GM21619 (cell line): ENCODE measurements at regions not wholly inside any gene's neighbourhood (a gene's known extent, or its start where the extent isn't known, plus 50 kb on each side); places are given as distances from the start of the nearest gene placed in this dataset.
"Not testable (repeated sequence)": the region's sequence is repeated elsewhere in the genome, so short reads cannot be mapped to it uniquely, and the experiment has no call there.

Experiments
- ATAC-seq: cut with Tn5 transposase; IDR thresholded peaks from one replicate; pipeline ENCODE4 v1.9.1; 2021; ENCODE audit not compliant: unreplicated experiment

DNA sequence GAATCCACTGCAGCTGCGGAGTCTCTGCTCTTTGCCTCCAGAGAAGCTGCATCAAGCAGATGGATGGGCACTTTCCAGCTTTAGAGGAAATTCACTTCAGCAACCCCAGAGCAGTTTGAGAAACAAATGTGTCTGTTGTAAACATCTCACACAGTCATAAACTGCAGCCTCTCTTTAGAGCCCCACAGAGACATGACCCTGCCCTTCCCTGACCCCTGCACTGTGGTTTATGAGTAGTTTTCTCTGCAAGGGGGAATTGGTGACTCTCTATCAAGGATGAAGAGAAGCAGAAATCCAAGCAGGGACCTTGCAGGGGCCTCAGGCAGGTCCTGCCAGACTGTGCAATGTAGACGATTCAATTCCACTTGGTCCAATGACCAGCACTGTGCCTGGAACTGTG, 160.2 kb downstream of the SH2D4B start:
- ATAC-seq = no peak

- peak; percentile 87 for ATAC-seq
Observed at GRCh38 chr10:80699602-80700039, 161.9 kb downstream of the SH2D4B start.

DNA sequence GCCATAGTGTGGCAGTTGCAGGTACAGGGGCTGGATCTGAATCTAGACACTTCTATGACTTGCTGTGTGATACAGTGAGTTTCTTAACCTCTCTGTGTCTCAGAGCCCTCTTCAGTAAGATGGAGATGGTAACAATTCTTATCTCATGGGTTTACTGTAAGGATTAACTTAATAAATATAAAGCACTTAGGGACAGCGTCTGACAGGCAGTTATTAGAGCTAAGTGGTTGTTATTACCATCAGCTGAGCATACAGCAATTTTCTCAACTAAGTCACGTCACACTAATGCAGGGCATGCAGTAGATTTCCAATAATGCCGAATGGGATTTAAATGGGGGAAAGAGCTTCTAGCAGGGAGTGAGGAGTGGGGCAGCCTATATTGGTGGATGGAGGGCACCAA, 162.6 kb downstream of the SH2D4B start:
- no peak for ATAC-seq

DNA sequence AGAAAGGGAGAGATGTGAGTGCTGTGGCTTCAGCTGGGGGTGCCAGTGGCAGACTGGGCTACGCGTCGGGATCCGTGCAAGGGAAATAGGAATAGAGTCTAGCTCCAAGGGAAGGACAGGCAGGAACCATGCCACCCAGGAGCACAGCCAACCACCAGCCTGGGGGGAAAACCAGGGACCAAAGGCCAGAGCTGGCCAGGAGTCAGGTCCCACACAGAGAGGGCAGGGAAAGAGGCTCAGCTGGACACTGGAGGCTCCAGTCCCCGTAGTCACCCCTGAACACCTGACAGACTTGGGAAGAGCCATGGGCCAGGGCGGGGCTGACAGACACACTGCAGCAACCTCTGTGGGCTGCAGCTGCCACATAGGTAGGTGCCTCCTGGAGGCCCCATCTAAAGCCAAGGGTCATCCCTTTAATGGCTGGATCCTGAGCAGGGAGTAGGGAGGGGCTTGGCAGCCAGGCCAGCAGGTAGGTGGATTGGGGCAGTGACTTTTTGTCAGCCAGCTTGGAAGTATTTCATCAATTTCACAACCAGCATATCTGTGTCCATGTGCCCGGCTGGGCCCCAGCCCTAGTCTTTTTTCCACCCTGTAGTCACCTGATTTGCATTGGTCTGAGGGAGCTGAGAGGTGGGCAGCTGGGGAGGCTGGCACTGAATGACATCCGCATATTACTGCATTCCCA, 163.2 kb downstream of the SH2D4B start:
- no peak for ATAC-seq

GRCh38 chr10:80701706-80702105, 164.0 kb downstream of the SH2D4B start:
- no peak for ATAC-seq

GRCh38 chr10:80702143-80702542, 164.4 kb downstream of the SH2D4B start:
- no peak for ATAC-seq

DNA sequence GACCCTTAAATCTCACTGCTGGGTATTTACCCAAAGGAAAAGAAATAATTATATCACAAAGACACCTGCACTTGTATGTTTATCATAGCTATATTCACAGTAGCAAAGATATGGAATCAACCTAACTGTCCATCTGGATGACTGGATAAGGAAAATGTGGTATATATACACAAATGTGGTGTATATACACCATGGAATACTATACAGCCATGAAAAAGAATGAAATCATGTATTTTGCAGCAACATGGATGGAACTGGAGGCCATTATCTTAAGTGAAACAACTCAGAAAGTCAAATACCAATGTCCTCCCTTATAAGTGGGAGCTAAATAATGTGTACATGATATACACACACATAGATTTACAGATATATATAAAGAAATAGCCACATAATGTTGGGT, 168.2 kb downstream of the SH2D4B start:
- no peak for ATAC-seq

GRCh38 chr10:80708185-80708584, 170.5 kb downstream of the SH2D4B start:
- ATAC-seq = no peak

GRCh38 chr10:80708808-80709207, 171.1 kb downstream of the SH2D4B start:
- ATAC-seq = no peak

GRCh38 chr10:80709866-80710265, 172.2 kb downstream of the SH2D4B start:
- no peak for ATAC-seq

DNA sequence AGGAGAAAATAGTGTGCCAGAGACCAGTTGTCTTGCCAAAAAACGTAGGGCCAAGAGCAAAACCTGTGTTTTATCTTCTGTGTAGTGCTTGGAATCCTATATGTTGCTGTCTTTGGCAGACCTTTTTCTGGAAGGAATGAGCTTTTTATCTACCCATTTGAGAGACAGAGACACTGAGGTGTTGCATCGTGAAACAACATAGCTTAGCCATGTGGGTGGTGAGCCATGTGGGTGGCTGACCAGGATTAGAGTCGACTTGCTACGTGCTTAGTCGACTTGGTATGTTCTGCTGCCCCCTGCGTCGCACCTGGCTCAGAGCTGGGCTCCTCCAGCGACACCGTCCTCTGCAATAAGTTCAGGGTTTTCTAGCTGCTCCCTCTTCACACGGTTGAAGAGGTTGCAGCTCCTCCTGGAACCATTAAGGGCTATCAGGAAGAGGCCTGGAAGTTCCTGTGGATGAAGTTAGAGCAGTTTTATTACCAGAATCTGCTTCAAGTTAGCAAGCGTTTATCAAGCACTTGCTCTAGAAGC, 175.8 kb downstream of the SH2D4B start:
- ATAC-seq = no peak

DNA sequence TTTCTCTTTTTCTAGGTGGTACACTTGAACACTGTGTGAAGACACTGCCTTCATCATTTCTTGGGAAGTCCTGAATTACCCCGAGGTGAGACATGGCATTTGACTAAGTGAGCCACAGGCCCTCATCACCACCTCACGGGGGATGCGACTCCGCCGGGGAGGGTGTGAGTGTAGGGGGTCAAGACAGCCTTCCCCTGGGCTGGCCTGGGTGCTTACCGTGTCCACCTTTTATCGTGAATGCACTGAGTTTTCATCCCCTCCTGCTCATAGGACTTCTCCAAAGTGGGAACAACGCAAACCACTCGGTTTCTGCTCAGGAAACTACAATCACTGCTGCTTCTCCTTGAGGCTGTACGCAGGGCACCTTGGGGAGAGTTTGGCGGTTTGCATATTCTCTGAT, 176.9 kb downstream of the SH2D4B start:
- ATAC-seq = no peak

GRCh38 chr10:80718024-80718423, 180.3 kb downstream of the SH2D4B start:
- ATAC-seq = no peak

- ATAC-seq = no peak
Observed at GRCh38 chr10:80719935-80720334, 182.2 kb downstream of the SH2D4B start.

- ATAC-seq = no peak
Observed at GRCh38 chr10:80720549-80720948, 182.8 kb downstream of the SH2D4B start.

- ATAC-seq = not testable (repeated sequence)
Observed at GRCh38 chr10:80728354-80728753, 190.7 kb downstream of the SH2D4B start.

DNA sequence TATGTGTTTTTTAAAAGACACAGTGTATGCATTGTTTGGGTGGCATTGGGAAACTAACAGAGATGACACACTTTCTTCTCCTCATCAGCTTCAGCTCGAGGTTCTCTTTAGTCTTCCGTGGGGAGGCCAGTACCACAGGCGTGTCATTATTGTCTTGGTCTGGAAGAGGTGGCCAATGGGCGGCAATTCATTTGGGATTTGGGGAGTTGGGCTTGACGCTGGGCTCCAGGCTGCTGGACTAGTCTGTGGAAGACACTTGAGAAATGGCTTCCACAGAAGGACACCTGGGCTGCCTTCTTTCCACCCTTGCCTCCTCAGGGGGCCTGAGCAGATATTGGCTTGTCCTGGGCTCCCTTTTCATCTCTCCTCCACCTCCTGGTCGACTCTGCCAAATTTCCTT, 192.2 kb downstream of the SH2D4B start:
- no peak for ATAC-seq

- ATAC-seq = no peak
Observed at GRCh38 chr10:80730522-80730921, 192.8 kb downstream of the SH2D4B start.

- no peak for ATAC-seq
Observed at GRCh38 chr10:80734589-80734988, 196.9 kb downstream of the SH2D4B start.

GRCh38 chr10:80737209-80737608, 199.5 kb downstream of the SH2D4B start:
- ATAC-seq = no peak

DNA sequence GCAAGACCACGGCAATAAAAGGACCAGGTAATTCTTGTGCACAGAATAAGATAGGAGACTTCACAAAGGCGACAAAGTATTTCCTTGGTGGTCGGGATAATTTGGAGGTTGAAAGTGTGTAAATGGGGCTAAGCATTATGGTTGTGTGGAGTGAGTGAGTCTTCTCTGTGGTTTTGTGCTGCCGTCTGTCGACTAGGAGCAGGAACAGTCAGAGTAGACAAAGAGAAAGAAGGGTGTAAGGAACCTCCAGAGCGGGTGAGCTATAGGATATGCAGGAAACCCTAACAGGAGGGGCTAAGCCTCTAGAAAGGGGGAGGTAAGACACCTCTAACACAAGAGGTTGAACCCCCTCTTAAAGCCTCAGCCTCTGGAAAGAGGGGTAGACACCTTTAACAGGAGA, 201.6 kb downstream of the SH2D4B start:
- no peak for ATAC-seq

- ATAC-seq = no peak
Observed at GRCh38 chr10:80739963-80740715, 202.4 kb downstream of the SH2D4B start.
